ENCODE measurements at regions not wholly inside any gene's neighbourhood (a gene's known extent, or its start where the extent isn't known, plus 50 kb on each side); places are given as distances from the start of the nearest gene placed in this dataset.

- TF ChIP-seq CTCF (IDR thresholded peaks at IDR 0.05; ENCODE audit: poor library complexity) (no peak), EZH2 (IDR thresholded peaks at IDR 0.05; ENCODE audit: borderline replicate concordance) (no peak), EZH2phosphoT487 (IDR thresholded peaks at IDR 0.05; ENCODE audit: low read depth, severe bottlenecking, unreplicated experiment) (no peak)
These were observed 122.3 kb upstream of the TACR3 start for GRCh38 chr4:103842076-103842475.
